GM21528 (cell line): ENCODE measurements at regions not wholly inside any gene's neighbourhood (a gene's known extent, or its start where the extent isn't known, plus 50 kb on each side); places are given as distances from the start of the nearest gene placed in this dataset.

Experiments
- ATAC-seq: cut with Tn5 transposase; IDR thresholded peaks from one replicate; pipeline ENCODE4 v1.9.1; 2021; ENCODE audit warnings: mild to moderate bottlenecking, moderate library complexity; ENCODE audit not compliant: unreplicated experiment, low FRiP score

DNA sequence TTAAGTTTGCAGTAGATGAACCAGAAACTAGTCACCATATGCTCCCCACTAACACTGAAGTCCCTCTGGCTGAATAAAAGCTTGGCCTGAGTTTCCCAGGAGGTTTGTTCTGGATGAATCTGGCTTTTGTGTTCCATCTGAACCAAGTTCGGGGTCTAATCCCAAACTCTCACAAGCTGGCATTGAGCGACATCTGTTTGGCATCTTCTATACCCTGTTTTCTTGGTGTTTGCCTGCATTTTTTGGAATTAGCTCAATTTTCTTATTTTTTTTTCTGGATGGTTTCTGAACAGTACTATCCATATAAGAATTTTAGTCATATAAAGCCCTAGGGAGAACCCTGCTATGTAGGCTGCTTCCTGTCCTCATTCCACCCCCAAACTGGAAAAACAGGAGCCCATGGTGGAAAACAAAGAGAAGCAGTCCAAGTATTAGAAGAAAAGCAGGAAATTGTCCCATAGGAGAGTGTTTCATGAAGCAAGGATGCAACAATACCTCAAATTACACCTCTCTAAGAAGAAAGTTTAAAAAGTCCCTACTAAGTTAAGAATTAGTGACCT, 737.1 kb downstream of the DHX35 start:
- ATAC-seq, result no peak

- ATAC-seq, result no peak
Measured at GRCh38 chr20:39698752-39699151, 736.6 kb downstream of the DHX35 start.

DNA sequence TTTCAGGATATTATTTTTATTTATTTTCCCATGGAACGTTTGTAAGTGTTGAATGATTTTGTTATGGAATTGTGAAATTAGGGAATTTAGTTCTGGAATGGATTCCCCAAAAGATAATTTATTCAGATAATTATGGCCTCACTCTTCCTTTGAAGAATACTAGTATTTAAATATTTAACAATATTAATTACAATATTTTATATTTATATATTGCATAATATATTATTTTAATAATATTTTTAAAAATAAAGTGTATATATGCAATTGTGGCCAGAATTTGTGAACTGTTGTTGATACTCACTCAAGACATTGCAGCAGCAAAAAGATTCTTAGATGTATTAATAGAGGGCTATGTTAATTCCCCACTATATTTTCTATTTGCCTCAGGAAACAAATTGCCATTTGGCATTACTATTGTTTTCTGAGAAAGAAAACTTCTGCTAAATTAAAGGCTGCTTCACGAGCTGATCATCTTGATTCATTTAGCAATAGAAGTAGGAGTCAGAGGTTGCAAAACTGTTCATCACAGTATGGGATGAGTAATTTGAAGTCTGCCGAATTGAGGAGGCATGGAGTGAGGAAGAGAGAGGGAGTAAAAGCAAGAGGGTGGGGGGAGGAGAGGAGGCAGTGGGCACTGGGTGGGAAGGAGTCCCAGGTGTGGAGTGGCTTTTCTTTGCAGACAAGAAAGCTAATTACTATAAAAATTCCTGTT, 729.2 kb downstream of the DHX35 start:
- ATAC-seq, result no peak

- no peak for ATAC-seq
Measured at GRCh38 chr20:39676857-39677391, 714.8 kb downstream of the DHX35 start.

DNA sequence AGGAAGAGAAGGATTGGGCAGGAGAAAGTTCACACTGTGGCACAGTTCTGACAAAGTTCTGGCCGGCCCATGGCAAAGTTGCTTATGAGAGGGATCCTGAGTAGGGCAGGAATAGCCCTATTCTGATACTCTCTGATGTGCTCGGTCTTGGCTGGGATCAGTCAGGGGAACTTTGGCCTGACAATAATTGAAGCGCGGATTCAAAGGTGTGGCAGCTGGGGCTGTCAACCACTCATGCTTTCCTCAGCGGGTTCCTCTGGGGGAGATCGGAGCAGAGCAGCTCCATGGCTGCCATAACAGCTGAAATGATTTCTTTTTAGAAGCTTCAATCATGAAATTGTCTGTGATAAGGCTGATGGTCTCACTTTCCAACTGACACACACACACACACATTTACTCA, 714.1 kb downstream of the DHX35 start:
- ATAC-seq, result no peak

DNA sequence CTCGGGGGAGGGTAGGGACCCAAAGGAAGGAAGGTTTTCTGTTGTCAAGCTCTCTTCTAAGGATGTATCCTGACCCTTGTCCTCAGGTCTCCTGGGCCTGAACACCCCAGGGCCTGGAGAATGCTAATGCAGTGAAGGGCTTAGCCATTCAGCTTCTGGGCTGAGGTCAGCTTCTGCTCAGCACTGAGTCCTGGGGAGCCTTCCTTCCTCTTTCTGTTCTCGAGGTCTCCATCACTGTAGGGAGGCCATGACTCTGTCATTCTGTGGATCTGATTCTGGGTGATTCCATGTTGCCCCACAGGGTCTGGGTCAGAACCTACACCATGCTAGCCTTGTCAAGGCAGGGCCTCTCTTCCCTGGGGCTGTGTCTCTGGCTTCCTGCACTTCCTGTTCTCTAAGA, 712.7 kb downstream of the DHX35 start:
- no peak for ATAC-seq

DNA sequence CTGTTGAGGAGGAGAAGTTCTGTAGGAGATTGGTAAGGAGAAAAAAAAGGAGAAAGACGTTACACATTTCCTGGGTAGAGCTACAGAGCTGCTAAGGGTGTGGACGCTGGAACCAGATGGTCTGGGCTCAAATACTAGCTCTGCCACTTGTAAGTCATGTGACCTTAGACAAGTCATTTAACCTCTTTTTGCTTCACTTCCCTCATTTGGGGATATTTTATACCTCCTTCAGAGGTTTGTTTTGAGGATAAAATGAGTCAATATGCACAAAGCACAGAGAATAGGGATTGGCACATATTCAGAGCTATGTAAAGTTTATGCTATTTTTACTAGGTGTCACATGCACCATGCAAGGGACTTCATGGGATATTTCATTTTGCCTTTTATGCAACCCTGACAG, 708.8 kb downstream of the DHX35 start:
- no peak for ATAC-seq

DNA sequence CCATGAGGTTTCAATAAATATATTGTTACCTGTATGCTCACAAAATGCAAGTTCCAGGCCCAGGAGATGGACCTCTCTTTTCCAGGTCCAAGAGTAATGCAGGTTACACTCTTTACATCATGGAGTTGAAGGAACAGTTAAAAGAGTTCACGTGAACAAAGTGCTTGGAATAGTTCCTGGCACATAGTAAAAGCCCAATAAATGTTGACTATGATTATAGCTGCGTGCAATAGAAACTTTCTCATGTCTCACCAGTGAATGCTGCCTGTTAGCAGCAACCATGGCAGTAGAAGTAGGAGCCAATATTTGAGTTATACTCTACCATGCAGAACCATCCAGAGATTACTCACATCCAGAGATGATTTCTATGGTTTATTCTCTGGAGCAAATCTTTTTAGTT, 707.5 kb downstream of the DHX35 start:
- no peak for ATAC-seq

DNA sequence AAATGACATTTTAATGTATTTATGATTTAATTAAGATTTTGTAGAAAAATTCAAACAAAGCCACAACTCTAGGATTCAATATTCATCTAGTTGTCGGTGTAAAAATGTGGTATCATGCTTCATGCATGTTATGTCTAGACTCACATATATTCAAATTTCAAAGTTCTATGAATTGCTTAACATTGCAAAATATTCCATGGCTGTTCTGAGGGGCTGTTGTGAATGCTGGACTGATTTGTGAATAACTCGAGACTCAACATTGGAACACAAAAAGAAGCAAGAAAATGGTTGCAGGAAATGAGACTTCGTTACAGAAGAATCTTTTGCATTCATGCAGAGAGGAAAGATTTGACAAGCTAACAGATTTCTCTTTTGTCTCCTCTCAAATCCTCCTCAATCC, 705.9 kb downstream of the DHX35 start:
- ATAC-seq, result no peak

GRCh38 chr20:39661833-39662232, 699.7 kb downstream of the DHX35 start:
- no peak for ATAC-seq

DNA sequence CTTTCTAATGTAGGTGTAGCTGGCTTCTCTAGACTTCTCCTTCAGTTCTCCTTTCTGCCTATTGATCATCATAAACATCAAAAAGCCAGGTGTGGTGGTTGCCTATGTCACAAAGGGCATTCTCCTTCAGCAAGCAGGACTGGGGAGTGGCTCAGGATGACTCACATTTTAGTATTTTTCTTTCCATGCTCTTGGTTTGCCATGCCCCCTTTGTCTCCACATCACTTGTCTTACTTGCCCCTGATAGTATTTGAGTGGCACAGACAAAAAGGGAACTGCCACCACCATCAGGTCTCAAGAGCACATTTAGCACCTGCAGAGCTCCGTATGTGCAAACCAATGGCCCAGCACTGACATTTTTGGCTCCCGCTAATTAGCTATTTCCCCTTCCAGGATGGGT, 698.8 kb downstream of the DHX35 start:
- no peak for ATAC-seq

- ATAC-seq, result no peak
Measured at GRCh38 chr20:39660226-39660625, 698.1 kb downstream of the DHX35 start.

GRCh38 chr20:39658662-39659409, 696.7 kb downstream of the DHX35 start:
- ATAC-seq, result no peak

DNA sequence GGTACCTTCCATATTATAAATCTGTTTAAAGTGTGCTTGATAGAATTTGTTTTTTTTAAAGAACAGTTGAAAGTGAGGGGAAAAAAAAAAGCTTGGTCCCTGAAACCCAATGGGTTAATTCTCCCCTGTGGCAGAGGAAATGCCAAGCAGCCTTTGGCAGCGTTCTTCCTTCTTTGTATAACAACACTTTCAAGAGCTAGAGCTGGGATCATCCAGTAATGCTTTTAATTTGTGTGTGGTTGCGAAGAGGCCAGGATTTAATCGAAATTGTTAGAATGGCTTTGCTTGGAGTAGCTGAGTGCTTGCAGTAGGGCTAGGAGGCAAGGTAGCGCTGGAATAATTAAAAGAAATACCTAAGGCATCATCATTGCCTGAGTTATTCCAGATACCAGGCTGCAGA, 692.0 kb downstream of the DHX35 start:
- no peak for ATAC-seq

GRCh38 chr20:39651645-39652325, 689.6 kb downstream of the DHX35 start:
- ATAC-seq, result no peak

DNA sequence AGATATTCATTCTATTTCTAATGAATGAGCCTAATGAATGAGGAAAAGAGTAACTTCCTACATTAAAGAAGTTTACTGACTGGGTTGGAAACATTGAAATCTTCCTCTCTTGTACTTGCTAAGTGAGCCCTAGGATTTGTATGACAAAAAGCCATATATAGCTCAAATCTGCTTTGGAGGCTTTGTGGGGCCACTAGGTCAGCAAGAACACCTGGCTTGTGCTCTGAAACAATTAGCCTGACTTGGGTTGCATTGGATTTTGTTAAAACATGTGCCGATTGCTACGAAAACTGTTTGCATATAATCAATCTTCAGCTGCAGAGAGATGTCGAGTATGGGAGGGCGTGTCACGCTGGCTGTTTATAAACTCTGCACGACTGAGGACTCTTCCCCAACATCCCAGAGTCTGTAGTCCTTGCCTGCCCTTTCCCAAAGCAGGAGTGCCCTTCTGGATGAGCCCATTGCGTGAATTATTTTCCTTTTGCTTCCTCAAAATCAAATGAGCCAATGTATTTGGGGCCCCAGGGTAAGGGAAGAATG, 684.8 kb downstream of the DHX35 start:
- no peak for ATAC-seq

DNA sequence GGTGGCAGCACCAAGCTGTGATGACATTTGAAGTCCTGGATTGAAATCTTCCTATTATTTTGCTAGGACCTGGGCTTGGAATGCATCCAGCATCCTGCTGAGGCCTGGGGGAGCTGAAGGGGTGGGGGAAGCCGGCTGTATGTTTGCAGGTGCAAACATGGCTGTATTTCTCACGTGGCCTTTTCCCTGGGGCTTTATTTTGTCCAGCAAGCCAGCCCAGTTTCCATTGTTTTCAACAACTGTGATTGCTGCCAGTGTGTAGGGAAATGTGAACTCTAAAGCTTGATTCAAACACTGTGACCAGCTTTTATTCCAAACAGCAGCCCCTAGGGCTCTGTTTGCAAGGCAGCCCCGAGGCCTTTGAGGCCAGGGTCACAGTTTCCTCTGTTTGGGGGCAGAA, 683.0 kb downstream of the DHX35 start:
- no peak for ATAC-seq

DNA sequence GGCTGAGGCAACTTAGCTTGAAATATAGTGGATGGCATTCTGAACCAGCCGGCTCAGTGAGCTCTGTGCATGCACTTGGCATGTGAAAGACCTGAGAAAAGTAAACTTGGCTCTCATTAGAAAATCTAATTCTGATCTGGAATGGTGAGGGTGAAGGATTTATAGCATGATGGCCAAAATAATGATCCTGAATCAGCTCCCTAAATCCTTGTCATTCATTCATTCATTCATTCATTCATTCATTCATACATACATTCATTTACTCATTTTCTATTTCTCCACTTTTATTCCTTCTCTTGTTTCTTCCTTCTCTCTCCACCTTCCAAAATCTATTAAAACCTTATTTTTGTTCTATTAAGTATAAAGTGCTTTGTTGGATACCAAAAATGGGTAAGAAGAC, 681.1 kb downstream of the DHX35 start:
- no peak for ATAC-seq

- ATAC-seq, result no peak
Measured at GRCh38 chr20:39641423-39641822, 679.3 kb downstream of the DHX35 start.

DNA sequence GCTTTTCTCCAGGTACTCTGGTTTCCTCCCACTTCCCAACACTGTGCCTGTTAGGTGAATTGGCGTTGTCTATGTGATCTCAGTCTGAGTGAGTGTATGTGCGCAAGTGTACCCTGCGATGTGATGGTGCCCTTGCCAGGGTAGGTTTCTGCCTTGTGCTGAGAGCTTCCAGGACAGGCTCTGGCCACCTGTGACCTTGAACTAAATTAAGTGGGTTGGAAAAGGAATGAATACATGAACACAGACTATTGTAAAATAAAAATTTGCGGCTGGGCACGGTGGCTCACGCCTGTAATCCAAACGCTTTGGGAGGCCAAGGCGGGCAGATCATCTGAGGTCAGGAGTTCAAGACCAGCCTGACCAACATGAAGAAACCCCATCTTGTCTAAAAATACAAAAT, 678.0 kb downstream of the DHX35 start:
- ATAC-seq, result no peak

DNA sequence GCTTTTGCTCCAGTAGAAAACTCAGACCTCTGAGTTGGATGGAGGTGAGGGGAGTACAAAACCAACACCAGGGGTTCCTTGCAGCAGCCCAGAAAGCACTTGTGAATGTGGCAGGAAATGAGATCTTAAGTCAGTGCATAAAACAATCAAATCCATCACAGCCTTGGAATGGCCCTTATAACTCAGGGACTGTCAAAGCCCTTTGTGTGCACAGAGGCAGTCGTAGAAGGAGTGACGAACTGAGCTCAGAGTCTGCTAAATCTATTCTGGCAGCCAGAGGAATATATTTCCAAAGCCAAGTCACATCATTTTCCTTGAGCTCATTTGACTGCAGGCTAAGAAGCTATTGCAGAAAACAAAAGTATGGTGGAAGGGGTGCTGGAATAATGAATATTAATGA, 676.6 kb downstream of the DHX35 start:
- no peak for ATAC-seq
